Kidney glomerular epithelial cell (primary cell): ENCODE measurements at regions not wholly inside any gene's neighbourhood (a gene's known extent, or its start where the extent isn't known, plus 50 kb on each side); places are given as distances from the start of the nearest gene placed in this dataset.
A peak's percentile ranks its signal among the peaks of the same experiment; 100 is the strongest.
"Not testable (repeated sequence)": the region's sequence is repeated elsewhere in the genome, so short reads cannot be mapped to it uniquely, and the experiment has no call there.

Experiments
- DNase-seq: peaks from one replicate; lab custom pipeline; 2025; lab: John Stamatoyannopoulos, UW

DNA sequence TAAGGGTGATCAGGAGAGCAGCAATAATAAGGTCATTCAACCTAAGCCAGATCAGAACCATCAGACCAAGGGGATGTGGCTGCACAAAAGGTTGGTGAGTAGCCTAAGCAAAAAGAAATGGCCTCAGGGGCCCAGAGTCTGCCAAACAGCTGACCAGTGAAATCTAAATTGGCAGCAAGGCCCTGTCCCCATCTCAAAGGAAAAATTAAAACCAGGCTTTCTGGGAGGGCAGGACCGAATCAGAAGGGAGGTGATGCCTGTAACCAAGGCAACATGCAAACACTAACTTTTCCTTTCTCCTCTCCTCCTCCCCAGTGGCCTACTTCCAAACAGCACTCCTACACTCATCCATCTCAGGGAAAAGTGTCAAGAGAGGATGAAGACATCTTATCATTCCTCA is 256.4 kb downstream of the NUAK1 start:
- no peak for DNase-seq

DNA sequence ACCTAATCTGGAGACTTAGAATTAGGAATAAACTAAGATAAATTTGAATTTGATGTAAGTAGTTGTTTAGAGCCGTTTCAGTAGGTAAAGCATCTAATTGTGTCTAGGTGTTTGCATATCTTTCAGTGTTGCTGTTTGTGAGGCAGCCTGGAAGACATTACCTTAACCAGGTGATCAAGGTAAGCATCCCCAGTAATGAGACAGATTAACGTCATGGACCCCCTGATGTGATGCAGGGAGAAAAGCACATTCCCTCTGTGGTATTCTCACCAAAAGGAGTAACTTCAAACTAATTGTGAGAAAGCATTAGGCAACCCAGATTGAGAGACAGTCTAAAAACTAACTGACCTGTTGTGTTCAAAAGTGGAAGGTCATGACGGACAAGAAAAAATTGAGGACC is 251.6 kb downstream of the NUAK1 start:
- DNase-seq, result no peak

DNA sequence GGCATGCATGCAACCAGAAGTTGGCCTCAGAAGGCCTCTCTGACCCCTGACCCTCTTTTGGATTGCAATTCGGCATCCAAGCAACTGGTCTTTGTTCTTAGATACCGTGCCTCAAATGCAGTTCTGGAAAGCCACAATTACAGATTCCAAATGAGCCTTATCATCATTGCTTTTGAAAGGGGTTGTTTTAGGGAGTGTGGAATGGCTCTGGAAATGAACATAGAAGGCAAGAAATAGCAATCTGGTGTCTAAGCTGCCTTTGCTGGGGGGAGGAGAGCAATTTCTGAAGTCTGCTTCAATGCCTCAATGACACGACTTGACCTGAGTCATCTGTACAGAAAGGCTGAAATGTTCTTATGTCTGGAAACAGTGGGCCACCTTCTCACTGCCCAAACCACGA is 250.1 kb downstream of the NUAK1 start:
- DNase-seq, result peak; percentile 11

DNA sequence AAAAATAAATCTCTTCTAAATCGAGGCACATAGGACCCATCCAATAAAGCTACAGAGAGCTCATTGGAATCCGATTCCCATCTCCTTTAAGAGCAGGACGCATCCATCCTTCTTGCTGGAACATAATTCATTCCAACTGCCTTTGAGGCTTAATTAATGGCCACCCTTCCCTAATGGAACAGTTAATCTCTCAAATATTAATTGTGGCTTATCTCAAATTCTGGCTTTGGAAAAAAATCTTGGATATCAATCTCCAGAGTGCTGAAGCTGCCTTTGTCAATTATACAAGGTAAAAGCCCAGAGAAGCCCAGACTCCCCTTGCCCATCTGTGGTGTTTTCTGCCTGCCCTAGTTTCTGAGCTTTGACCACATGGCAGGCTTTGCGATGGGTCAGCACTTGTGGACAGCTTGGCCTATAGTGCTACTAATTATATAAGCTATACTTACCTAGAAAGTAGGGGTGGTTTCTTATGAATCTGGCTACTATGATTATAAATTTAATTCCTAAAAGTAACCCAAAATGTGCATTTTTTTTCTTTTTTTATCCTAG is 246.3 kb downstream of the NUAK1 start:
- no peak for DNase-seq

DNA sequence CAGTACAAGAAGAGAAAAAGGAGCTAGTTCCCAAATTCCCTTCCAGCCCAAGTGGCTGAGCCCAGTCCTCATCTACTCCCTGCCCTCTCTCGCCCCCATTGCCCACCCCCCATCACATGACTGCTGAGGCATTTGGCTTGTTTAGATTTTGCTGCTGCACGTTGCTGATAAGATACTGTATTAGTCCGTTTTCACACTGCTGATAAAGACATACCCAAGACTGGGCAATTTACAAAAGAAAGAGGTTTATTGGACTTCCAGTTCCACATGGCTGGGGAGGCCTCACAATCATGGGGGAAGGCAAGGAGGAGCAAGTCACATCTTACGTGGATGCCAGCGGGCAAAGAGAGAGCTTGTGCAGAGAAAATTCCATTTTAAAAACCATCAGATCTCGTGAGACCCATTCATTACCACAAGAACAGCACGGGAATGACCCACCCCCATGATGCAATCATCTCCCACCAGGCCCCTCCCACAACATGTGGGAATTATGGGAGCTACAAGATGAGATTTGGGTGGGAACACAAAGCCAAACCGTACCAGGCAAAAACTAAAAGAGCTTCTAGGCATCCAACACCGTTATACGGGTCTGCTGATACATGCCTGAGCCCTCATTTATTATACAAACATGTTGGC is 243.4 kb downstream of the NUAK1 start:
- not testable (repeated sequence) for DNase-seq

DNA sequence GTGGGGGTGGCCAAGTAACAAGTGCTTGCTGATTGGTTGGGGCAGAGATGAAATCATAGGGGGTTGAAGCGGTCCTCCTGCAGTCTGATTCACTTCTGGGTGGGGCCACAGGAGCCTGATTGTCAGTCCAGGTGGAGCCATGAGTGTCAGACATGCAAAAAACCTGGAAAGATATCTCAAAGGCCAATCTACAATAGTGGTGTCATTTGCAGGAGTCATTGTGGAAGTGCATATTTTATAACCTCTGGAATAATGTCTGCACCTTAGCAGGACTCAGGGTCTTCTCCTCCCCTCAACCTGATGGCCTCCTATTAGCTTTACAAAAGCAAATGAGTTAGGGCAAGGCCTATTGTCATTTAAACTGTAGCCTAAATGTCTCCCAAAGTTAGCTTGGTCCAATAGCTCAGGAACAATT is 241.4 kb downstream of the NUAK1 start:
- no peak for DNase-seq

DNA sequence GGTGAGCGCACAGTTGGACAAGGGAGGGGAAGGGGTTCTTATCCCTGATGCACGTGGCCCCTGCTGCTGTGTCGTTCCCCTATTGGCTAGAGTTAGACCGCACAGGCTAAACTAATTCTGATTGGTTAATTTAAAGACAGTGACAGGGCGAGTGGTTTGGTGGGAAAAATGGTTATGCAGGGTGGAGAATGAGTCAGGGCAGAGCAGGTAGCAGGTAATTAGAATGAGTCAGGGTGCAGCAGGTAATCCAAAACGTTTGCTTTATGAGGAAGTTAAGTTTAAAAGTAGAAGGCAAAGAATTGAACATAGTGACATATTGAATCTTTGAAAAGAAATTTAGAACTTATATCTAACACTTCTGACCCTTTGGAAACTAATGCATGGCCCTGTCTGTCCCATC is 240.5 kb downstream of the NUAK1 start:
- not testable (repeated sequence) for DNase-seq

DNA sequence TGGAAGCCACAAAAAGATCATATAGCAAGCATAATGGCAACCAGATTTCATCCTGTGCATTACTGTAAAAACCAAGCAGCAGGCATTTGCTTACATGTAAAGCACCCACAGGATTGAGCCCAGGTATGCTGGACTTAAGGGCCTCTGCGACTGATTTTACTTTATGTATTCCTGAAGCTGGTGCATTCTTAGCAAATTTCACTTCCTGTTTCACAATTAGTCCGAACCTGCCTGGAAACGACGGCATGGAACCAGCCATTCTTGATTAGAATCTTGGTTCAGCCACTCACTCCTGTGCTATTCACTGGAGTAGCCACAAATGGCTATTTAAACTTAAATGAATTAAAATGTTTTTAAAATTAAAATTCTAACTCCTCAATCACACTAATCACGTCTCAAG is 239.2 kb downstream of the NUAK1 start:
- no peak for DNase-seq

DNA sequence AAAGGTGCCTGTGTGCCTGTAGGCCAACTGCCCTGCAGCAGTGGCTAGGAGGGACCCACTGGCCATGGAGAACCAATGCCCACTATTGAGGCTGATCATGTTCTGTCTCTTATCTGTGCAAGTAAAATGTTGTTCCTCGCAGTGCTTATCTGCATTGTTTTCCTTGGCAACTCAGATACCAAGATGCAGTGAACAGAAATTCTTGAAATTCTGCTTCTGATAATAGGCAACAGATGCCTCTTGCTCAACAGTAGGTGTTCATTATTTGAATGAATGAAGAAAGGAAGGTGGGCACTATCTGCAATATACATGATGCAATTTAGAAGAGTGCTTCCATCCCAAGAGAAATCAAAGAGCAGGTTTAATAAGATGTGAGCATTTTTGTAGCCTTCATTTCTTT is 232.2 kb downstream of the NUAK1 start:
- DNase-seq, result no peak

DNA sequence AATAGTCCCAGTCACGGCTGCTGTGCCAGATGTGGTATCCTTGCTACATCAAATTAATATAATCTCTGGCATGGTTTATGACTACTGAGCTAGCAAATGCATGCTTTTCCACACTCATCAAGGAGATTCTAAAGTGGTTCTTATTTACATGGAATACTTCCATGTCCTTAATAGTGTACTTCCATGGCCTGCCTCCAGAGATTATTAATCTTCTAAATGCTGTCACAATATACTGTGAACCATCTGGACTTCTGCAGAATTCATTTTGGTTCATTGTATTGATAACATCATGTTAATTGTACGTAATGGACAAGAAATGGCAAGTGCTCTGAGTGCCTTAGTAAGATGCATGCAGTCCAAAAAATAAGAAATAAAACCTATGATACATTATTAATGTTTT is 230.8 kb downstream of the NUAK1 start:
- DNase-seq, result no peak

DNA sequence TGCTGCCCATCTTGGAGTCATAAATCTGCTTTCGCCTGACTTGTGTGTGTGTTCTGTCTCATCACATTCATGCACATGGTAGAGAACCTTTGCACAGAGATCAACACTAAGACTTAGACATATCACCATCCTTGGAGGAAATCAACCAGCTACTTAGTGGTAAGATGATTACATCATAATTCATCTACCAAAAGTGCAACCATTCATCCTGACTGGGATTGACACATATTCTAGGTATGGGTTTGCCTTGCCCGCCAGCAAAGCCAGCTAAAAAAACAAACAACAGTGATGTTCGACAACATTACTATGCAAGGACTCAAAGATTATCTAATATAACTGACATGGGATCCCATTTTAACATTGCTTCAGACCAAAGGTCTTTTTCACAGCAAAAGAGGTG is 228.7 kb downstream of the NUAK1 start:
- DNase-seq, result no peak

DNA sequence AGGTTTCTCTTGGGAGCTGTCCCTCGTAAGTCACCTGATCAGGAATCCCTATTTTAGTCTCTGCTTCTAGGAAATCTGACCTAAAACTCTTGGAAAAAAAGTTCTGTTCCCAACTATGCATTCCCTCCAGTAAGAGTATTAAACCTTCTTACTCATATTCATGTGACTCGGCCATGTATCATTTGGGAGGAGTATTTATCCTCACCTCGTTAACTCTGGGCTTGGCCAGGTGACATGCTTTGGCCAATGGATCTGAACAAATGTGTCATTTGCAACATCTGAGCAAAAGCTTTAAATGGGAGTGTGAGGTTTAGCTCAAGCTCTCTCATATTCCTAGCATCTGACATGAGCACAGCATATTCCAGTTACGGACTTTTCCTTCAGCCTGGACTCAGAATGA is 226.8 kb downstream of the NUAK1 start:
- DNase-seq, result peak; percentile 17

DNA sequence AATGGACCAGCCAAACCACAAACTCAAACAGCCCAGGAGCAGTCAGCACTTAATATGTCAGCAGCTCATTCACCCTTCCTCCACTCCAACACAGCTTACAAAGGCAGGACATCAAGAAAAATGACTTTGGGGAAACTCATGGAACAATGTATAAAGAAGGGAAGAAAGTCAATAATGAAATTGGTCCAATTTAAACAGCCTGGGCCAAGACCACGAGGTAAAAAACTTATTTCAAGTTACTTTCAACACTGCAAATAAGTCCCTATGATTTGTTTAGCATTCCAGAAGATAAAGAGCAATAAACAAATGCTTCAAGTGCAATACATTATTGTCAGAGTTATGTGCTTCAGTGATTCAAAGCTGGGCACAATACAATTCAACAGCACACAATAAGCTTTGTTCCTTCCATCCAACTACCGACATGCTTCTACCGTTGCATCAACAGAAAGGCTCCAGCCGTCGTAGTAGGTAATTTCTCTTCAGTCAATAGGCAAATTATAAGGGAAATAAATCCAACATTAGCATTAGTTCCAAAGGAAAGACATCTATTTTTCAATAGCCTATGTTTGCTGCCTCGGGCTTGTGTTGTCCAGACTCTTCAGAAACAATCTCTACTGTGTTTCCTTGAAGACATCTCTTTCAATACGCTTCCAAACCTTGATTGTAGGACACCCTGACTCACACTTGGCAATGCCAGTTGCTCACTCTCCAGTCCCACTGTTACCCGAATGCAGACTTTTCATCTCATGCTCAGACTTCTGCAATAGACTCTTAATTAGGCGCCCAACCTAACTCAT is 225.7 kb downstream of the NUAK1 start:
- DNase-seq, result no peak

DNA sequence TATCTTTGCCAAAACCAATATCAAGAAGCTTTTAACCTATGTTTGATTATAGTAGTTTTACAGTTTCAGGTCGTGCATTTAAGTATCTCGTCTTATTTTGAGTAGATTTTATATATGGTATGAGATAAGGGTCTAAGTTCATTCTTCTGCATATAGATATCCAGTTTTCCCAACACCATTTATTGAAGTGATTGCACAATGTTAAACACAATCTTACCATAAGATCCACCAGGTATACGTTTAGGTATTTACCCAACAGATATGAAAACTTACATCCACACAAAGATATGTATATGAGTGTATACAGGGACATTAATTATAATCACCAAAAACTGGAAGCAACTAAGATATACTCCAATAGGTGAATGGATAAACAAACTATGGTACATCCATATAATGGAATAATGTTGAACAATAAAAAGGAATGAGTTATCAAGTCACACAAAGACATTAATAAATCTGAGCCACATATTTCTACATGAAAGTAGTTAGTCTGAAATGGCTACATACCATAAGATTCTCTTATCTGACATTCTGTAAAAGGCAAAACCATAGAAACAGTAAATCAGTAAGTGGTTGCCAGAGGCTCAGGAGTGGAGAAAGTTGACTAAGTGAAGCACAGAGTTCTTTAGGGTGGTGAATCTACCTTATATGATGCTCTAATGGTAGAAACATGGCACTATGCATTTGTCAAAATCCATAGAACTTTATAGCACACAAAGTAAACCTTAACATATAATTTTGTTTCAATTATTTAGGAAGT is 222.6 kb downstream of the NUAK1 start:
- DNase-seq, result no peak

DNA sequence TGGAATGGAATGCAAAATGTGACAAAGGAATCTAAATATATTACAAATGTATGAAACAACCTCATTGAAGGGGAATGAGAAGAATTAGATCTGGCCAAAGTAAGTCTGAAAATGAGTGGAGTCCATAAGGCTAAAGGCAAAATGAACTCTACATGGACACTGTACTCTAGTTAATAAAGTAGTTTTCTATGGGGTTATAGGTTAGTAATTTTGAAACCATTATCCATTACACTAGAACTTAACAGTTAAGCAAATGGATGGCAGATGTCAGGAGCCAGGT is 222.1 kb downstream of the NUAK1 start:
- no peak for DNase-seq

DNA sequence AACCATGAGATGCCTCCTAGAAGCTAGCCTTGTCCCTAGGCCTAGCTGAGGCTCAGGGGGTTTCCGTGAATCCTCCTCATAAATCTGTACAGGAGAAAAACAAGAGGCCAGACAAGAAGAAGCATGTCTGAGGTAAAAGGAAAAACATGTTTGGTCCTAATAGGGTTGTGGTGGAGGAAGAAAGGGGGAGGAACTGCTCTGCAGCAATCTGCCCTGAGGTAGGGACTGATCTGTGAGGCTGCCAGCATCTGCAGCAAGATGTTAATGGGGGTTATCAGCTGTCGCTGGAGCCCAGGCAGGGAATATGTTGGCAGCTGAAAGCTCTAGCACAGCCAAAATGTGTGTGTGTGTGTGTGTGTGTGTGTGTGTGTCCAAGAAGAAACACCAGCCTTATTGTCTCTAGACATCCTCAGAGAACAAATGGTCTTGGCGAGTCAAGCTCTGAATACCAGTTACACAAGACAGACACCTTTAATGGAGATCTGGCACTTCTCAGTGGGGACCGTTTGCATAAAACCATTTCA is 218.5 kb downstream of the NUAK1 start:
- no peak for DNase-seq

DNA sequence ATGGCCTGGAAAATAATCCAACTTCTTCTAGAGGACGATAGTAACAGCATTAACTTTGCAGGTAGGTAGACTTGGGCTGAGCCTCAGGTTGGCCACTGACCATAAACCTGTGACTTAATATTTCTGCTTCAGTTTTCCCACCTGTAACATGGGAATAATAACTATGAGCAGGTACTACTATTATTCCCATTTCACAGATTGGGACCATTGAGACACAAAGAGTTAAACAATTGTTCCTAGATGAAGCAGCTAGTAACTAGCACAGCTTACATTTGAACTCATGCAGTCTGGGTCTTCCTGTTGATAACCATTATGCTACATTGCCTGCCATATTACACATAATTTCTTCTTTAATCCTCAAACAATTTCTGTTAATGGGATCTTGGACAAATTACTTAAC is 217.7 kb downstream of the NUAK1 start:
- DNase-seq, result no peak

DNA sequence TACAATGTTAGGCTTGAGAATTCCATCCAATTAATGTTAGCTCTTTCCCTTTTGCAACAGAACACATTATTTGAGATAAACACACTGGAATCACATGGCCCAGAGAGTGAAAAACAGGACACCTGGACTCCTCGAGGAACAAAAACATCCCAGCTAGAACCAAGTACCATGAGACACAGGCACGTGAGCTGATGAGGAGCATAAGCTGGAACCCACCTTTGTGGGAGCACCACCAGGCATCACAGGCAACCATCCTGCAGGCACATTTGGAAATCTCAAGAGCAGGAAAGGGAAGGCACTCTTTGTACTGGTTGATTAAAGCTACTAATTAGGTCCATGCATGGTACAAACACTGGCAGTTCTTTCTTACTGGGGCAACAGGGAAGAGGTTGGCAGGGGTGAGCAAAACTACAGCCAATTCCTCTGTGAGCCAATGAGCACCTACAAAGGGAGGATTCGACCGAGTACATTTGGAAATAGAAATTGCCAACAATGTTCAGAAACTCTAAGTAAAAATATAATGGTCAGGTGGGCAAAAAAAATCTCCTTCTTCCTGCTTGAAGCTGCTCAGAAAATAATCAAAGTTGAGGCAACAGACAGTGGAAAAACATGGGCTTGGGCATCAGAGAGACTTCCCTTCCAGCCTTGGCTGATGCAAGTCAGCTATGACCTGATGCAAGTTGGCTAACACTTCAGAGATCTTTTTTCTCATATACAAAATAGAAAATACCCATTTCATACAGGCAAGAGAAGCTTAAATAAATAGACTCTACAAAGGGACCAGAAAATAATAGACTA is 216.7 kb downstream of the NUAK1 start:
- no peak for DNase-seq

DNA sequence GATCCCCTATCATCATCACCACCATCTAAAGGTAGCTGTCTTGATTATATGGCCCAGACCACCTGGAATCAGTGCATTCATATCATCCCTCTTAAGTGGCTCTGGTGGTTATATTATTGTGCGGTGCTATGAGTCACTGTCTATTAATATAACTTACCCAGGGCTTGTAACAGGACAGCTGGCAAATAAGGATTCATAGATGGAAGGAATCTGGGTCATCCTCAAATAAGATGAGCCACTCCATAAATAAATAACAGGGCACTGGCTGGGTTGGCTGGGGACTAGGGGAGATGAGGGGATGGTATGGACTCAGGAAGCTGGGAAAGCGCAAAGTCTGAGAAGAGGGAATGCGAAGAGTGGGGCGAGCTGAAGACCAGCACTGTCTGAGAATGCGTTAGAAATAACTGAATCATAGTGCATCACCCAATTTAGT is 216.1 kb downstream of the NUAK1 start:
- peak; percentile 31 for DNase-seq

DNA sequence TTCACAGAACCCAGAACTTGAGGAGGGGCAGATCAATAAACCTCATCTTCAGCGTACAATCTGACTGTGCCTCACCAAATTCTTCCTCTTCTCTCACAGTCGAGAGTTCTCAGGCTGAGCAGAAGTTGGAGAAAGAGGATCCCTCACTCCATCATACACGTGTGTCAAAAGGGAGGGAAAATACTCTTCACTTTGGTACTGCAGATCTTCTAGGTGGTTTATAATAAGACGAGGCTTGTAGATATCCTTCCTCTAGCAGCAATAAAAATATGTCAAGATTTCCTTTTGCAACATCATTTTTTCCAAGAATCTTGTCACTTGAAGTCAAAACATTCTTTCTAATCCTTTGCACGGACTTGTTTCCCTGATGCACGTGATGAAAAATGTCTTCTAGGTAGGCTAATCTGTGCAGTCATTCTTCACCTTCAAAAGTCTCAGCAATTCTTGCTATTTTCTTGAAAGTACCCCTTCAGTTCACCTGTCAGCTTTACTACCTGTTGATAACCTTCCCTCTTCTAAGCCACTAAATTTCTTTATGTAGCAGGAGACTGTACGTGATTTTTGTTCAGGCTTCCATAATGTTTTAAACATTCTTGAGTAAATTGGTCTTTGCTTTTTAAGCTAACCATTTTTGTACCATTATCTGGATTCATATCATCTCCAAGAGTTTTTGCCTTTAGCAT is 214.1 kb downstream of the NUAK1 start:
- no peak for DNase-seq

DNA sequence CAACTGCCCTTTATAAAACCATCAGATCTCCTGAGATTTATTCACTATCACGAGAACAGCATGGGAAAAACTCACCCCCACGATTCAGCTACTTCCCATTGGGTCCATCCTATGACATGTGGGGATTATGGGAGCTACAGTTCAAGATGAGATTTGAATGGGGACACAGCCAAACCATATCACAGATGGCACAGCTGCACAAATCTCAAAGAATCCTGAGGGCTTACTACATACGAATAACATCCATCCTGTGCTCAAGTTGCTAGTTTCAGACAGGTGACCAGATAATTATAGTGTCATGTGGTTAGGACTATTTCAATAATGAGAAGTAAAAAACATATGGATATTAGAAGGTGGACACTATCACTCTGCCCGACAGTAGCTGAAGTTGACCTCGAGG is 211.2 kb downstream of the NUAK1 start:
- DNase-seq, result no peak
